IMR-90 (cell line): ENCODE measurements at regions not wholly inside any gene's neighbourhood (a gene's known extent, or its start where the extent isn't known, plus 50 kb on each side); places are given as distances from the start of the nearest gene placed in this dataset.

ENCODE experiments used
- ATAC-seq: fragments of 200-7000 bp; cut with Tn5 transposase; 2 replicates; pipeline ENCODE4 v1.9.1; 2020; ENCODE audit warnings: low read depth, mild to moderate bottlenecking, moderate library complexity
- BruUV-seq: library from RNA; stranded (reverse); fragments of 400-500 nt; replicated peaks from 2 replicates; lab custom pipeline; 2021; lab: Mats Ljungman, UMichigan
- CTCF ChIA-PET: fragments of 300-600 bp; formaldehyde crosslinking; extraction: SDS; loops from one replicate; lab custom pipeline; 2021; ENCODE audit warnings: antibody characterized with exemption; lab: Yijun Ruan, JAX
- POLR2A ChIA-PET: fragments of 300-600 bp; sonication (Branson Sonifier 250); formaldehyde crosslinking; loops from one replicate; lab custom pipeline; 2022; ENCODE audit warnings: antibody characterized with exemption; ENCODE audit not compliant: unreplicated experiment; lab: Charles Lee
- DNase-seq: peaks from one replicate; pipeline ENCODE4 v3.0.0; 2013
- H2AFZ ChIP-seq: replicated peaks from 2 replicates; pipeline ENCODE3; 2013; ENCODE audit warnings: low read length, mild to moderate bottlenecking; ENCODE audit not compliant: poor library complexity
- H2AK5ac ChIP-seq: 2 replicates; pipeline ENCODE4 v1.6.1; 2013; ENCODE audit warnings: low read depth, low read length, inconsistent platforms
- H2AK9ac ChIP-seq: replicated peaks from 2 replicates; pipeline ENCODE3; 2013; ENCODE audit warnings: mild to moderate bottlenecking, low read depth, low read length, moderate library complexity; ENCODE audit not compliant: poor library complexity
- H2BK120ac ChIP-seq: 2 replicates; pipeline ENCODE4 v1.6.1; 2013; ENCODE audit warnings: low read depth, low read length, inconsistent platforms
- H2BK15ac ChIP-seq: 3 replicates; pipeline ENCODE4 v1.6.1; 2013; ENCODE audit warnings: low read depth, low read length, inconsistent platforms
- H2BK20ac ChIP-seq: 2 replicates; pipeline ENCODE4 v1.6.1; 2013; ENCODE audit warnings: low read depth, mild to moderate bottlenecking, inconsistent platforms, low read length, moderate library complexity
- H2BK5ac ChIP-seq: 2 replicates; pipeline ENCODE4 v1.6.1; 2013; ENCODE audit warnings: mild to moderate bottlenecking, low read depth, low read length, inconsistent platforms; ENCODE audit not compliant: poor library complexity, severe bottlenecking
- H3K14ac ChIP-seq: replicated peaks from 2 replicates; pipeline ENCODE4 v1.6.1; 2013; ENCODE audit warnings: low read depth, low read length, inconsistent platforms
- H3K18ac ChIP-seq: 2 replicates; pipeline ENCODE4 v1.6.1; 2013; ENCODE audit warnings: low read depth, low read length, control low read depth
- H3K23ac ChIP-seq: 2 replicates; pipeline ENCODE4 v1.6.1; 2013; ENCODE audit warnings: low read depth, low read length, inconsistent platforms
- H3K27ac ChIP-seq: 2 replicates; pipeline ENCODE4 v1.5.1; 2013; ENCODE audit warnings: mild to moderate bottlenecking, control low read depth, low read length; ENCODE audit not compliant: insufficient read depth
- H3K27me3 ChIP-seq: 2 replicates; pipeline ENCODE4 v1.6.1; 2013; ENCODE audit warnings: low read length; ENCODE audit not compliant: control insufficient read depth, insufficient read depth
- H3K36me3 ChIP-seq: 2 replicates; pipeline ENCODE4 v1.6.1; 2013; ENCODE audit warnings: low read length, mixed read lengths; ENCODE audit not compliant: control insufficient read depth, insufficient read depth
- H3K4ac ChIP-seq: 2 replicates; pipeline ENCODE4 v1.6.1; 2013; ENCODE audit warnings: low read depth, low read length, inconsistent platforms
- H3K4me1 ChIP-seq: 2 replicates; pipeline ENCODE4 v1.6.1; 2013; ENCODE audit warnings: low read length, mixed read lengths; ENCODE audit not compliant: control insufficient read depth, insufficient read depth
- H3K4me2 ChIP-seq: 2 replicates; pipeline ENCODE4 v1.6.1; 2013; ENCODE audit warnings: low read depth, mild to moderate bottlenecking, control low read depth, low read length, moderate library complexity
- H3K4me3 ChIP-seq: 2 replicates; pipeline ENCODE4 v1.5.1; 2013; ENCODE audit warnings: low read depth, mild to moderate bottlenecking, control low read depth, low read length, moderate library complexity; ENCODE audit not compliant: insufficient read depth
- H3K56ac ChIP-seq: 2 replicates; pipeline ENCODE4 v1.6.1; 2013; ENCODE audit warnings: low read length, inconsistent platforms; ENCODE audit not compliant: insufficient read depth; ENCODE audit errors: extremely low read depth
- H3K79me1 ChIP-seq, 2 experiments: 2 replicates each; pipeline ENCODE4 v1.6.1; 2013; ENCODE audit warnings: low read length in 2 of 2, inconsistent platforms in 1 of 2, low read depth in 1 of 2
- H3K9ac ChIP-seq: 2 replicates; pipeline ENCODE4 v1.6.1; 2013; ENCODE audit warnings: low read depth, low read length, control low read depth
- H3K9me1 ChIP-seq: 2 replicates; pipeline ENCODE4 v1.6.1; 2013; ENCODE audit warnings: low read length, inconsistent platforms; ENCODE audit not compliant: insufficient read depth
- H3K9me3 ChIP-seq: 2 replicates; pipeline ENCODE4 v1.6.1; 2013; ENCODE audit warnings: low read length; ENCODE audit not compliant: control insufficient read depth, insufficient read depth
- H4K20me1 ChIP-seq: 2 replicates; pipeline ENCODE4 v1.6.1; 2013; ENCODE audit warnings: low read length, inconsistent platforms; ENCODE audit not compliant: insufficient read depth
- H4K5ac ChIP-seq: 2 replicates; pipeline ENCODE4 v1.6.1; 2013; ENCODE audit warnings: mild to moderate bottlenecking, low read depth, low read length, control low read depth
- H4K8ac ChIP-seq, 2 experiments: 2 replicates each; pipeline ENCODE4 v1.6.1; 2013; ENCODE audit warnings: low read depth in 2 of 2, low read length in 2 of 2, control low read depth in 1 of 2, inconsistent platforms in 1 of 2
- H4K91ac ChIP-seq: 2 replicates; pipeline ENCODE4 v1.6.1; 2013; ENCODE audit warnings: low read depth, low read length, inconsistent platforms; ENCODE audit not compliant: insufficient read depth
- BHLHE40 ChIP-seq: fragments of 150-350 bp; IDR thresholded peaks from 2 replicates; pipeline ENCODE4 v1.6.1; 2016; ENCODE audit warnings: mild to moderate bottlenecking, low read depth, low read length
- CEBPB ChIP-seq: IDR thresholded peaks from 2 replicates; pipeline ENCODE4 v1.6.1; 2012; ENCODE audit warnings: low read depth, low read length, improper control_type of control experiment
- CHD1 ChIP-seq: IDR thresholded peaks from 2 replicates; pipeline ENCODE4 v1.6.1; 2012; ENCODE audit warnings: low read depth, low read length, improper control_type of control experiment
- FOS ChIP-seq: fragments of 150-350 bp; IDR thresholded peaks from 2 replicates; pipeline ENCODE4 v1.6.1; 2016; ENCODE audit warnings: low read depth, low read length
- MAZ ChIP-seq: IDR thresholded peaks from 2 replicates; pipeline ENCODE4 v1.6.1; 2012; ENCODE audit warnings: low read depth, mild to moderate bottlenecking, low read length, improper control_type of control experiment, moderate library complexity, borderline replicate concordance
- MXI1 ChIP-seq: IDR thresholded peaks from 2 replicates; pipeline ENCODE4 v1.6.1; 2012; ENCODE audit warnings: low read depth, mild to moderate bottlenecking, low read length, moderate library complexity, borderline replicate concordance
- NFE2L2 ChIP-seq: fragments of 150-350 bp; IDR thresholded peaks from 2 replicates; pipeline ENCODE4 v1.6.1; 2016; ENCODE audit warnings: low read depth, mild to moderate bottlenecking, low read length
- POLR2A ChIP-seq: IDR thresholded peaks from 2 replicates; pipeline ENCODE4 v1.6.1; 2012; ENCODE audit warnings: mild to moderate bottlenecking, low read depth, low read length
- RAD21 ChIP-seq: IDR thresholded peaks from 2 replicates; pipeline ENCODE4 v1.6.1; 2012; ENCODE audit warnings: low read length, improper control_type of control experiment
- RCOR1 ChIP-seq: IDR thresholded peaks from 2 replicates; pipeline ENCODE4 v1.6.1; 2012; ENCODE audit warnings: mild to moderate bottlenecking, low read length, improper control_type of control experiment; ENCODE audit not compliant: insufficient replicate concordance
- RFX5 ChIP-seq: IDR thresholded peaks from 2 replicates; pipeline ENCODE4 v1.8.0; 2012; ENCODE audit warnings: low read depth, mild to moderate bottlenecking, low read length, moderate library complexity
- USF2 ChIP-seq: fragments of 150-350 bp; IDR thresholded peaks from 2 replicates; pipeline ENCODE4 v1.6.1; 2017; ENCODE audit warnings: mild to moderate bottlenecking, antibody characterized with exemption, low read length, low read depth
- WGBS, 2 experiments: methylation state at CpG; one replicate each; pipeline versions ENCODE4 v1.1.5 to v1.1.7; 2013; ENCODE audit warnings: missing lambda C conversion rate in 2 of 2; ENCODE audit not compliant: insufficient read length in 1 of 2; ENCODE audit errors: extremely low coverage in 2 of 2; 5-methylcytosine and 5-hydroxymethylcytosine counted together
- dilution Hi-C: fragments of 300-500 bp; cut with HindIII; formaldehyde crosslinking; loops from one replicate; pipeline ENCODE4 v1.14.3; 2018; ENCODE audit warnings: low sequenced_read_pairs; ENCODE audit not compliant: unreplicated experiment
- in situ Hi-C: fragments of 300-500 bp; cut with MboI; formaldehyde crosslinking; loops from 3 replicates; pipeline ENCODE4 v1.14.3; 2019; ENCODE audit warnings: low sequenced_read_pairs, inconsistent platforms, mixed read lengths
- intact Hi-C: fragments of 100-400 bp; cut with micrococcal nuclease; formaldehyde crosslinking; loops from 2 replicates; pipeline ENCODE4 v1.10.0; 2022
- TF ChIP-seq, protein P1 (sequence below): fragments of 150-350 bp; IDR thresholded peaks from 2 replicates; pipeline ENCODE4 v1.6.1; 2016; ENCODE audit warnings: low read depth, mild to moderate bottlenecking, low read length, moderate library complexity, borderline replicate concordance
- TF ChIP-seq, protein P2 (sequence below): conservative IDR thresholded peaks from 2 replicates; pipeline ENCODE4 v1.5.1; 2012; ENCODE audit warnings: mild to moderate bottlenecking, low read depth, low read length, improper control_type of control experiment

DNA sequence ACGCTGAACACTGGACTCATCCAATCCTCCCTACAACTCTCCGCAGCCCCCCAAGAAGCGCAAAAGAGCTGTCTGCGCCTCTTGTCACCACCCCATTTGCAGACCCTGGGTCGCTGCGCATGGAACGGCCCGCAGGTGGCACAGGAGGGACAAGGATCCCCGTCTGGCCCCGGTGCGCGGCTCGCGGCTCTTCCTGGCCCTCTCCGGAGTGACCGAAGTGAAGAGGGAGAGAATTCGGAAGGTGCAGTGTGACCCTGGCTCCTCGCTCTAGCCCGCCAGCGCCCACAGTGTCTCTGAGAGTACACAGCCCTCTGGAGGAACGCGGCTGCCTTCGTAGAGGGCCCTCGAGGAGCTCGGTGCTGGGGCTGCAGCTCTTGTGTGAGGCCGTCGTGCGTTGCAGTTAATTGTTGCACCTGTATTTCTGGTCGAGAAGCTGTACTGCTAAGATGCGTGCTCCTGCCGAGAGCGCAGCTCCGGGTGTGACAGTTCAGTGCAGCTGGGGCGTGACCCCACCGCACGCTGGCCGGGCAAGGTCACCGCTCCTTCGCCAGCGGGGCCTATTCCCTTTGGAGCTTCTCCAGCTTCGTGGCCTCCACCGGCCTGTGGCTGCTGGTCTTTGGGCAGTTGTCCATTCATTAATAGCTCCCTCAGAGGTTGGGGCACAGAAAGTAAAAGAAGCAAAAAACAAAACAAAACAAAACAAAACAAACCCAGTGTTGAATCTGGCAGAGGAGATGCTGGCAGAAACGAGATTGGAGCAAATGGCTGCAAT lies 119.0 kb downstream of the SEC23IP start:
- peak overlapping the region; percentile 1 for H2AFZ ChIP-seq

More for the DNA sequence above, 119.0 kb downstream of the SEC23IP start:
- Histone ChIP-seq H2BK120ac (no peak overlapping the region), H3K18ac (no peak overlapping the region), H3K14ac (no peak overlapping the region), H3K9me1 (no peaks in the 10 kb centered on the region), H2AK5ac (no peak overlapping the region), H3K4me3 (no peak overlapping the region), H2BK15ac (no peak overlapping the region), H3K27me3 (no peaks in the 10 kb centered on the region), H4K5ac (no peak overlapping the region), H3K4ac (no peak overlapping the region), H3K9ac (no peak overlapping the region), H4K8ac (no peak overlapping the region), H3K36me3 (no peaks in the 10 kb centered on the region), H2AK9ac (no peak overlapping the region), H3K56ac (no peak overlapping the region), H3K79me1 (no peaks in the 10 kb centered on the region), H4K20me1 (no peaks in the 10 kb centered on the region), H3K9me3 (no peaks in the 10 kb centered on the region), H3K23ac (no peak overlapping the region), H2BK20ac (no peak overlapping the region), H2BK5ac (no peak overlapping the region), H3K4me1 (no peaks in the 10 kb centered on the region), H3K4me2 (no peak overlapping the region), H4K91ac (no peak overlapping the region), H3K27ac (no peak overlapping the region)
- no peak for TF ChIP-seq USF2
- no peak for TF ChIP-seq RFX5
- TF ChIP-seq BHLHE40, result no peak
- TF ChIP-seq CEBPB, result no peak
- TF ChIP-seq RCOR1, result no peak
- no peak for TF ChIP-seq CHD1
- TF ChIP-seq MXI1, result no peak
- no peak for TF ChIP-seq RAD21
- TF ChIP-seq, protein P1, sequence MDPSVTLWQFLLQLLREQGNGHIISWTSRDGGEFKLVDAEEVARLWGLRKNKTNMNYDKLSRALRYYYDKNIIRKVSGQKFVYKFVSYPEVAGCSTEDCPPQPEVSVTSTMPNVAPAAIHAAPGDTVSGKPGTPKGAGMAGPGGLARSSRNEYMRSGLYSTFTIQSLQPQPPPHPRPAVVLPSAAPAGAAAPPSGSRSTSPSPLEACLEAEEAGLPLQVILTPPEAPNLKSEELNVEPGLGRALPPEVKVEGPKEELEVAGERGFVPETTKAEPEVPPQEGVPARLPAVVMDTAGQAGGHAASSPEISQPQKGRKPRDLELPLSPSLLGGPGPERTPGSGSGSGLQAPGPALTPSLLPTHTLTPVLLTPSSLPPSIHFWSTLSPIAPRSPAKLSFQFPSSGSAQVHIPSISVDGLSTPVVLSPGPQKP, result no peak
- no peak for TF ChIP-seq FOS
- no peak for TF ChIP-seq MAZ
- no peak for TF ChIP-seq POLR2A
- no peak for TF ChIP-seq NFE2L2
- TF ChIP-seq, protein P2, sequence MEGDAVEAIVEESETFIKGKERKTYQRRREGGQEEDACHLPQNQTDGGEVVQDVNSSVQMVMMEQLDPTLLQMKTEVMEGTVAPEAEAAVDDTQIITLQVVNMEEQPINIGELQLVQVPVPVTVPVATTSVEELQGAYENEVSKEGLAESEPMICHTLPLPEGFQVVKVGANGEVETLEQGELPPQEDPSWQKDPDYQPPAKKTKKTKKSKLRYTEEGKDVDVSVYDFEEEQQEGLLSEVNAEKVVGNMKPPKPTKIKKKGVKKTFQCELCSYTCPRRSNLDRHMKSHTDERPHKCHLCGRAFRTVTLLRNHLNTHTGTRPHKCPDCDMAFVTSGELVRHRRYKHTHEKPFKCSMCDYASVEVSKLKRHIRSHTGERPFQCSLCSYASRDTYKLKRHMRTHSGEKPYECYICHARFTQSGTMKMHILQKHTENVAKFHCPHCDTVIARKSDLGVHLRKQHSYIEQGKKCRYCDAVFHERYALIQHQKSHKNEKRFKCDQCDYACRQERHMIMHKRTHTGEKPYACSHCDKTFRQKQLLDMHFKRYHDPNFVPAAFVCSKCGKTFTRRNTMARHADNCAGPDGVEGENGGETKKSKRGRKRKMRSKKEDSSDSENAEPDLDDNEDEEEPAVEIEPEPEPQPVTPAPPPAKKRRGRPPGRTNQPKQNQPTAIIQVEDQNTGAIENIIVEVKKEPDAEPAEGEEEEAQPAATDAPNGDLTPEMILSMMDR, result no peak
- POLR2A ChIA-PET, result no interaction called here
- in situ Hi-C loops, result no loop called here
- ATAC-seq, result no peak
- 40% methylated on average over 22 of the region's 43 CpGs; no CpG with 5 or more reads in 1 of the 2 experiments for WGBS, 2 experiments
- BruUV-seq, result no TSS peak
- DNase-seq, result no peak
- dilution Hi-C loops, result no loop called here
- intact Hi-C loops, result no loop called here
- CTCF ChIA-PET, result no interaction called here
